GM19025 (cell line): ENCODE measurements at regions not wholly inside any gene's neighbourhood (a gene's known extent, or its start where the extent isn't known, plus 50 kb on each side); places are given as distances from the start of the nearest gene placed in this dataset.

Experiments
- ATAC-seq: cut with Tn5 transposase; IDR thresholded peaks from one replicate; pipeline ENCODE4 v1.9.1; 2021; ENCODE audit warnings: mild to moderate bottlenecking, low read depth, moderate library complexity; ENCODE audit not compliant: unreplicated experiment

DNA sequence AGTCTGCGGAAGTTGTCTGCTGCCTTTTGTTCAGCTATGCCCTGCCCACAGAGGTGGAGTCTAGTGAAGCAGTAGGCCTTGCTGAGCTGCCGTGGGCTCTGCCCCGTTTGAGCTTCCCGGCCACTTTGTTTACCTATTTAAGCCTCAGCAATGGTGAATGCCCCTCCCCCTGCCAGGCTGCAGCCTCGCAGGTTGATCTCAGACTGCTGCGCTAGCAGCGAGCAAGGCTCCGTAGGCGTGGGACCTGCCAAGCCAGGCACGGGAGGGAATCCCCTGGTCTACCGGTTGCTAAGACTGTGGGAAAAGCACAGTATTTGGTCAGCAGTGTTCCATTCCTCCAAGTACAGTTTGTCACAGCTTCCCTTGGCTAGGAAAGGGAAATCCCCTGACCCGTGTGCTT, 143.6 kb downstream of the DYRK2 start:
- no peak for ATAC-seq

DNA sequence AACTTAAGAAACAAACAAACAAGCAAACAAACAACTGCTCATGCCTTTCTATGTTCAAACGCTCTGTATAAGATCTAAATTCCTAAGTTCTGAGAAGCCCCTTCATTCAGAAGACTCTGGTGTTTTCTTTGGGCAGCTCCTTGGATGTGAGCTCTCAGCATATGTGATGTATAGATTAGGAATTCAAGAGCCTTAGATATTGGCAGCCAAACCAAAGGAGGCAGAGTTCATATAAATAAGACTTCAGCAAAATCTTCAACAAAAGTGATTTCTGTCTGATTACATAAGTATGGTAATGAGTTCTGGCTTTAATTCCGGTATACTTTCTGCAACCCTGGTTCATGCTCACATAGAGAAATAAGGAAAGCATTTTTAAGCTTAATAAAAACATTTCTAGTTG, 145.6 kb downstream of the DYRK2 start:
- no peak for ATAC-seq

DNA sequence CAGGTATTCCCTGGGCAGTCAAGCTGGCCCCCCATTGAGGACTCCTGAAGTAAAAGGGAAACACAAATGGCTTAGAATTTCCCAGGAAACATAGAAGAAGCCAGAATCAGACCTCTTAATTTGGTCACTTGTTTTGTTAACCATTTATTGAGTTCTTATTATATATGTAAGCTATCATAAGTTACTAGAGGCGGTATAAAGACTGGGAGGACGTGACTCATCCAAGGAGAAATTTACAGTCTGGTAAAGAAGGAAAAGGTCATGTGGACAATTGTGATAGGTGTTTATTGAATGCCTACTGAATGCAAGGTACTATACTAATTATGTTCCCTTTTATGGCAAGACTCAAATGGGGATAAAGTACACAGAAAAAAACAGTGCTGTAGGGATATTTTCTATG, 146.7 kb downstream of the DYRK2 start:
- no peak for ATAC-seq

DNA sequence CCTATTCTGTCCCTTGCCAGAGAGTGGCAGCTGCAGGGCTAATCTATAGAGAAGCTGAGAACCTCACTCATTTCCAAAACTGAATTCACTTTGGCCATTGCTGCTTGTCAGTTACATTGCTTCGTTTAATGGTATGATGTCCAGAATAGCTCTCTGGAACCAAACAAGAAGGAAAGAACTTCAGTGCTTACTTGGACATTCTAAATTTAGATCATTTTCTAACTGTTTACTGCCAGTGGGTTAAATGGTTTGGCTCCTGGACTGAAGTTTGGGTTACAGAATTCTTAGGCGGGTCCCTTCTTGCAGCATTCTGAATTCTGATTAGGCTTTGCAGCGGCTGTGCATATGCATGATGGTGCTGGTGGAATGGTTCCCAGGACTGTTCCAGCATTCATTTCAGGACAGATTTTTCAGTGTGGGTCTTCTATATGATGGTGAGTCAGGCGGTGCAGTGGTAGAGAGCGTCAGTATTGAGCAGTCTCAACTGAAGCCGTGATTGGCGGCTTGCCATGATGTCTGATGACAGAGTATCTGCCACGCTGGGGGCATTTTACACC, 148.7 kb downstream of the DYRK2 start:
- ATAC-seq: no peak

GRCh38 chr12:67797753-67798152, 149.2 kb downstream of the DYRK2 start:
- ATAC-seq: no peak

DNA sequence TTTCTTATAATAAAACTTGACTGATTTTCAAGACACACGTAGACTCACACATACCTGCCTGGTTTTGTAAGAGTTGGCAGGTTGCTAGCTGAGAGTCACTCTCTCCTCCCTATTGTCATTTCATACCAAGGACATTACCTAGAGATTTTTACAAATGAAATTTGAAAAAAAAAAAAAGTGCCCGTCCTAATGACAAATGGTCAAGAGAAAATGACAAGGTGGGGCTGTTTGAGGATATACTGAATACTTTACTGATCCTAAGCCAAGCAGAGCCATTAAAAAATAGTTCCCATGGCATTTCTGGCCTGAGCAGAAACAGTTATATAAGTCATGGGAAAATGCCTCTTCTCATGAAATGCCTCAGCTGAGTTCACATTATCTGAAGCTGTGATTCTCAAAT, 150.2 kb downstream of the DYRK2 start:
- ATAC-seq: no peak

GRCh38 chr12:67802731-67803130, 154.2 kb downstream of the DYRK2 start:
- no peak for ATAC-seq

DNA sequence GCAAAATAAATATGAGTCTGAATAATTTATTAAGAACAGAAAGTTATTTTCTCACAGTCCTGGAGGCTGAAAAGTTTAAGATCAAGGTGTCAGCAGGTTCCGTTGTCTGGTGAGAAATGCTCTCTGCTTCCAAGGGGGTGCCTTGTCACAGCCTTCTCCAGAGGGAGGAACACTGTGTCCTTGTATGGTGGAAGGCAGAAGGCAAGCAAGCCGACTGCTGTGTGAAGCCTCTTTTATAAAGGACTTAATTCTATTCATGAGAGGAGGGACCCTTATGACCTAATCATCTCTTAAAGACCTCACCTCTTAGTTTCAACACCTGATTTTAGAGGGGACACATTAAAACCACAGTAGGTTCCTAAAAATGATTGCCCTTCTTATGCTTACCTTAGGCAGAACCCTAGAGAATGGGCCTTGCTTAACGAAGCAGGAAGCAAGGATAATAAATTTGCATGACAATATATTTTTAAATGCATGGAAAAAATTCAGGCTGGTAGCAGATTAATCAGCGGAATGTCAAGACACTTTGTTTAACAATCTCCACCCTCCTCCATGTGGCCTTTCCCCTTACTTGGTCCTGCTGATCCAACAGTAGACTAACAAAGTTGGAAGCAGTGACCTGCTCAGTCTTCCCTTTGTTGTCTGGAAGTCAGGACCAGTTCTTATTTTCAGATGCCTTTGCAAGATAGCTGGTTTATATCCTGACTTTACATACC, 154.9 kb downstream of the DYRK2 start:
- no peak for ATAC-seq

- no peak for ATAC-seq
Measured at GRCh38 chr12:67804168-67804567, 155.6 kb downstream of the DYRK2 start.

DNA sequence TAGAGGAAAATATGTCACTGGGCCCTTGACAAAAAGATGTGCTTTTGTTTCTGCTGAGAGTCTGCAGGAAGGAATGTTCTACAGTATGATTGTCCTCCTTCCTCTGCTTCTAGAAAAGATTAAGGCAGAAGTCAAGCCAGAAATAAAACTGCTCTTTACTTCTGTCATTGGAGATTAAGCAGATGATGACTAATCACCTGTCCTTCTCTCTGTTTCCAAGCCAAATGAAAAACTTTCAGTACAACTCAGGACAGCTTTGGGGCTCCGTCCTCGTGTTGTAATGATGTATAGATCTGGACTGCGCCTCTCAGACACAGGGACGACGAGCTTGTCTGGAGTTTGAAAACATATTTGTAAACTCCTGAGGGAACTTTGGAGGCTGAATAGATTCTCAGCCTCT, 159.3 kb downstream of the DYRK2 start:
- no peak for ATAC-seq

- no peak for ATAC-seq
Measured at GRCh38 chr12:67810166-67810565, 161.6 kb downstream of the DYRK2 start.

GRCh38 chr12:67811437-67812361, 163.2 kb downstream of the DYRK2 start:
- ATAC-seq: no peak

GRCh38 chr12:67813456-67813904, 164.9 kb downstream of the DYRK2 start:
- no peak for ATAC-seq

- no peak for ATAC-seq
Measured at GRCh38 chr12:67816269-67816668, 167.7 kb downstream of the DYRK2 start.

- ATAC-seq: no peak
Measured at GRCh38 chr12:67818459-67818903, 169.9 kb downstream of the DYRK2 start.

DNA sequence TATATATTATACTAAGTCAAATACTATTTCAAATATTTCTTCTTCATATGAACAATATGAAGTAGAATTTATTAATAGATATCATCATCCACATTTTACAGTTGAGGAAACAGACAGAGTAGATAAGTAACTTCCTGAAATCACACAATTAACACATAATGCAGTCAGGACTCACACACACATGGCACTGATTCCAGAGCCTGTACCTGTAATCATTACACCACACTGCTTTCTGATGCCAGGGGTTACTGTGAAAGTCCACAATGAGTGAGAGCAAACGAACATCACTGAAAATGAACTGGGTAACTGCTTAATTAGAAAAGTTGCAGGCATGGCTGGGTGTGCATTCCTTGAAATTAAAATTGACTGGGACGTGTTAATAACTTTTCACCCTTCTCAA, 169.3 kb upstream of the IFNG-AS1 start:
- ATAC-seq: no peak

DNA sequence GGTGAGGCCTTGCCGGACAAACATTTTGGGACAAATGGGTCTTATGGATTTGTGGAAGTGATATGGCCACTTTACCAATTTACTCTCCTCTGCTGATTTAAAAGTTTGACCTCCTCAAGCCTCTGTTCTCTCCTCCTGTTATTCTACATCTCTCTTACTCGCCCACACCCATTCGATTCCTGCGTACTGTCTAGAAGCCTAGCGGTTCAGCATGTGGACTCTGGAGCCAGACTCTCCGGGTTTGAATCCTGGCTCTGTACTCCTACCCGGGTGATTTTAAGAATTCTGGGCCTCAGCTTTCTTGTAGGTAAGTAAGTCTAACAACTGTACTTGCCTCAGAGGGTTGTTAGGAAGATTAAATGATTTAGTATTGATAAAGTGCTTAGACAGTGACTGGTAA, 168.6 kb upstream of the IFNG-AS1 start:
- no peak for ATAC-seq

DNA sequence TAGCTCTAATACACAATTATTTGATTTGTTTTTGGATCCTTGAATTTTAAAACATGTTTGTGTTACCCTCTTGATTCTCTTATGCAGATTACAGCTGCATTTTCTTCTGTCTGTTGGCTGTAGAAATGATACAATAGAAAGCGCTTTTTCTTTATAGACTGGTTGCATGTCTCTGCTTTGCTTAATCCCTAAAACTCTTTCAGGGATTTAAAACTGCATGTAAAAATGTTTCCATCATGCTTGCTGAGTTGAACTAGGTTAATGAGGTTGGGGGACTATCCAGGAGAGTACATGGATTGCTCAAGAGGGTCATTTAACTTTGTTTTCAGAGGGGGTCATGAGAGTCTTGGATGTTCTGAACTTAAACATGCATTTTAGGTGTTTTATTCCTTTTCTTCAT, 166.4 kb upstream of the IFNG-AS1 start:
- ATAC-seq: no peak

GRCh38 chr12:67826148-67826547, 163.1 kb upstream of the IFNG-AS1 start:
- no peak for ATAC-seq

GRCh38 chr12:67826946-67827720, 162.1 kb upstream of the IFNG-AS1 start:
- ATAC-seq: no peak
